Fibroblast of the aortic adventitia (primary cell): ENCODE measurements at regions not wholly inside any gene's neighbourhood (a gene's known extent, or its start where the extent isn't known, plus 50 kb on each side); places are given as distances from the start of the nearest gene placed in this dataset.
A peak's percentile ranks its signal among the peaks of the same experiment; 100 is the strongest.

Source experiments
- DNase-seq: peaks from one replicate; pipeline ENCODE4 v3.0.0-alpha.2; 2010; ENCODE audit warnings: low read depth
- H3K4me3 ChIP-seq: 2 replicates; pipeline ENCODE4 v1.5.1; 2011; ENCODE audit warnings: low read depth, mild to moderate bottlenecking, control low read depth, low read length, moderate library complexity
- TF ChIP-seq, protein P1 (sequence below): IDR thresholded peaks from 2 replicates; pipeline ENCODE4 v1.5.1; 2011; ENCODE audit warnings: mild to moderate bottlenecking, low read length, control low read depth, inconsistent platforms; ENCODE audit not compliant: insufficient read depth

DNA sequence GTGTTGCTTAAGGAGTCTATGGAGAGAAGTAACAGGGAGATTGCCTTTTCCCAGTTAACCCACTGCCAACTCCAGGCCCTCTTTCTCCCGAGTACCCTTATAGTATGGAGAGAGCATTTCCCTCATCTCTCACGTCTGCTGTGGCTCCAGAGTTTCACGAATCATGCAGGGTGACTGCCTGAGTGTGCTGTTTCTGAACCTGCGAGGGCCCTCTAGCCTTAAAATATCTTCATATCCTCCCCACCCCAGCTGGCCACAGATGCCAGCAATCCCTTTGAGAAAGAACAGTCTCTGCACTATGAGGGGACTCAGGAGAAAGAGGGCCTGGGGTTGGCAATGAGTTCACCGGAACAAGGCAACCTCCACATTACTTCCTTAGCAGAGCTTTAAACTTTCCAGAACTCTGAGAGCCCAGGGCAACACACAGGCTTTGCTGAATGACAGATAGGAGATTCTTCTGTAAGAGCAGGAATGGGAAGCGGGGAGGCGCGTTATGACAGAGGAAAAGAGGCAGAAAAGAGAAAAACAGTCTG is 81.6 kb upstream of the ANKH start:
- TF ChIP-seq, protein P1, sequence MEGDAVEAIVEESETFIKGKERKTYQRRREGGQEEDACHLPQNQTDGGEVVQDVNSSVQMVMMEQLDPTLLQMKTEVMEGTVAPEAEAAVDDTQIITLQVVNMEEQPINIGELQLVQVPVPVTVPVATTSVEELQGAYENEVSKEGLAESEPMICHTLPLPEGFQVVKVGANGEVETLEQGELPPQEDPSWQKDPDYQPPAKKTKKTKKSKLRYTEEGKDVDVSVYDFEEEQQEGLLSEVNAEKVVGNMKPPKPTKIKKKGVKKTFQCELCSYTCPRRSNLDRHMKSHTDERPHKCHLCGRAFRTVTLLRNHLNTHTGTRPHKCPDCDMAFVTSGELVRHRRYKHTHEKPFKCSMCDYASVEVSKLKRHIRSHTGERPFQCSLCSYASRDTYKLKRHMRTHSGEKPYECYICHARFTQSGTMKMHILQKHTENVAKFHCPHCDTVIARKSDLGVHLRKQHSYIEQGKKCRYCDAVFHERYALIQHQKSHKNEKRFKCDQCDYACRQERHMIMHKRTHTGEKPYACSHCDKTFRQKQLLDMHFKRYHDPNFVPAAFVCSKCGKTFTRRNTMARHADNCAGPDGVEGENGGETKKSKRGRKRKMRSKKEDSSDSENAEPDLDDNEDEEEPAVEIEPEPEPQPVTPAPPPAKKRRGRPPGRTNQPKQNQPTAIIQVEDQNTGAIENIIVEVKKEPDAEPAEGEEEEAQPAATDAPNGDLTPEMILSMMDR: no peak
- no peak overlapping the region for H3K4me3 ChIP-seq
- DNase-seq: no peak

DNA sequence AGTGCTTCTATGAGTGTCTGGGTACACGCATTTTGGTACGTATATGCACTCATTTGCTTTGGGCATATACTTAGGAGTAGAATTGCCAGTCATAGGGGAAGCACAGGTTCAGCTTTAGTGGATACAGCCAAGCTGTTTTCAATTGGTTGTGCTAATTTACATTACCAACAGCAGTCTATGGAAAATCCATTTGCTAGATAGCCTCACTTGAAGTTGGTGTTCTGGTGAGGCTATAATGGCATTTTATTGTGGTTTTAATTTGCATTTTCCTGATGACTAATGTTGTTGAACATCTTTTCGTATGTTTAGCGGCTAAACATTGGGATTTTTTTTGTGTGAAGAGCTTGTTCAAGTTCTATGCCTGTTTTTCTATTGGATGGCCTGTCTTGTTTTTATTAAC is 76.8 kb upstream of the ANKH start:
- no peak for DNase-seq
- no peak overlapping the region for H3K4me3 ChIP-seq
- TF ChIP-seq, protein P1: no peak

DNA sequence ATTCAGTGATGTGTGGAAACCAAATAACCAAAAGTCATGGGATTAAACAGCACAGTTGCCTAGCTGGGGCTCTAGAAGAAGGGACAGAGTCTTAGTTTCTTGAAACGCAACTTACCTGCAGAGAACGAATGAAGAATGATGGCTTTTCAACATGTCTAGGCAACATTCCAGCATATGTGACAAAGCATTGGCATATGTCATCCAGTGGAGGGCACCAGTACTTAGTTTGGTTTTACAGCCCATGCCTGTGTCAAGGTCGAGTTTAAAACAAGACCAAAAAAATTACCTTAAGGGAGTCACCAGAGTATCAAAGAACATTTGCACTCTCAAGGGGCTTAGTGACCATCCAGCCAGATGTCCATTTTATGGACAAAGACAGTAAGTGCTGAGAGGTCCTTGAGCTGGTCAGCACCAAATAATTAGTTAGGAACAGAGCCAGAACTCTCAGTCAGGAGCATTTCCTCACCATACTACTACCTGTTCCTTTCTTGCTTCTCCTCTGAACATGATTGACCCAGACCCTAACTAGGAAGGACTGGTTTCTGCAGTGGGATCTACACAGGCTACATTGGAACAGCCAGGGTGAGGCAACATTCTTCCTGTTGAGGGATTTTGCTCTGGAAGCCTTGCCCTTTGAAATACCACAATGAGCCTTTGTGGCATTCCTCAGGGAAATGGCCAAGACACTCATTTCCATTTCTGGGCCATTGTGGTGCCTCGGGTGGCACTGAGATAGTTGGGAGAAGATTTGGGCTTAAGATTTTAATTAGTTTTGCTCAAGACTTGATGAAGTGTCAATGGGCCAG is 75.4 kb upstream of the ANKH start:
- no peak overlapping the region for H3K4me3 ChIP-seq
- TF ChIP-seq, protein P1: no peak
- no peak for DNase-seq

DNA sequence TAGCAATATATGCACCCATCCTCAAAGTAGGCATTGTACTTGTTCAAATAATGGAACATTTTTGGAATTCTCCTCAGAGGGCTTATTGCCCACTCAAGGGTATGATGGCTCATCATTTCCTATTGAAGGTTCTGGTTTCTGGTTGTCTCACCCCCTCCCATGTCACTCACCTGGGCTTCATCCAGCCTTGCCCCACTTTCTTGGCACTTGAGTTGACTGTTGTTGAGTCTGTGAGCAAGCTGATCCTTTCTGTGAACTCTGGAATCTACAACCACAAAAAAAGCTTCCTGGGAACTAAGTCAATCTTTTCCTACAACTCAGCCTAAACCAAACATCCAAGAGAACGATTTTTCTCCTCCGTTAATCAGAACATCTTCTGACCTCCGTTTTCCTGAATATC is 73.9 kb upstream of the ANKH start:
- TF ChIP-seq, protein P1: no peak
- peak; percentile 9 for DNase-seq
- H3K4me3 ChIP-seq: no peak overlapping the region

DNA sequence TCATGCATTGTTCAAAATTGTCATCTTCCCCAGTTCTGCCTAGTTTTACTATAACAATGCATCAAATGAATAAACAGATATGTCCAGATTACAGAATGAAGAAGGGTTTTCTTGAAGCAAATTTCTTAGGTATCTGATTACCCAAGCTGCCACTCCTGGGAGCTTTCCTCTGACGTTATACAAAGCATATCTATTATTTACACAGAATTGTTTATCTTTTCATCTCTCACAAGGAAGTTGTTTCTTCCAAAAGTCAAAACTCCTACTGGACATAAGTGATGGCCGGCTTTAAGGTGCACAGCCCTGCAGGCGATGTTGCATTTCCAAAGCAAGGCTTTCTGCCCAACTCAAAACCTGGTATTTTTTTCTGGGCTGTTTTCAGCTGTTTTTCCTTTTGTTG is 73.4 kb upstream of the ANKH start:
- no peak for DNase-seq
- H3K4me3 ChIP-seq: no peak overlapping the region
- TF ChIP-seq, protein P1: no peak

DNA sequence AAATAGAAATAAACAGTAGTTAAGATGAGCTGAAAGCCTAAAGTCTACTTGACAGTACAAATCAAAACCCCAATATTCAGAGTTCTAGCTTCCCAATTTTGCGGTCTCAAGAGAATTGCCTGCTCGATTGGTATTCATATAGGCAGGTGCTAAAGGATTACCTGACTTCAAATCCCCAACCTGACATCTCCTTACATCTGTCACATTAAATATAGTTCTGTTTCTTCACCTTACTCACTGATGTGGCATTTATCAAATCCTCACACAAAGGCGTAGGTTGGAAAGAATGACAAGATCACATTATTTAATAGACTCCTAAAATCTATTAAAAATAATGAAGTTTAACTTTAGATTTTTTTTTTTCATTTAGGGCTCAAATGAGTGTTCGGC is 72.8 kb upstream of the ANKH start:
- H3K4me3 ChIP-seq: no peak overlapping the region
- DNase-seq: no peak
- TF ChIP-seq, protein P1: no peak
